GM23338 (cell line): ENCODE measurements at regions not wholly inside any gene's neighbourhood (a gene's known extent, or its start where the extent isn't known, plus 50 kb on each side); places are given as distances from the start of the nearest gene placed in this dataset.

Experiments used
- ATAC-seq: fragments of 200-7000 bp; cut with Tn5 transposase; 3 replicates; pipeline ENCODE4 v1.9.1; 2020
- DNase-seq: peaks from one replicate; pipeline ENCODE4 v3.0.0-alpha.2; 2015; ENCODE audit warnings: low spot score
- H2AFZ ChIP-seq: fragments of 200-600 bp; sonication (generic); 2 replicates; pipeline ENCODE4 v1.8.0; 2016; ENCODE audit warnings: antibody characterized with exemption, mild to moderate bottlenecking, moderate library complexity
- H3F3A ChIP-seq: fragments of 200-600 bp; sonication (generic); replicated peaks from 2 replicates; pipeline ENCODE4 v1.8.0; 2017; ENCODE audit warnings: antibody characterized with exemption, mixed run types, low read depth
- H3K27ac ChIP-seq: fragments of 200-600 bp; sonication (generic); 2 replicates; pipeline ENCODE4 v1.6.1; 2016; ENCODE audit warnings: low read depth
- H3K27me3 ChIP-seq: fragments of 200-600 bp; sonication (generic); 2 replicates; pipeline ENCODE4 v1.8.0; 2016; ENCODE audit warnings: mild to moderate bottlenecking, mixed run types, moderate library complexity; ENCODE audit not compliant: insufficient read depth
- H3K36me3 ChIP-seq: fragments of 200-600 bp; sonication (generic); 2 replicates; pipeline ENCODE4 v1.8.0; 2016; ENCODE audit warnings: mild to moderate bottlenecking; ENCODE audit not compliant: insufficient read depth
- H3K4me1 ChIP-seq: fragments of 200-600 bp; sonication (generic); 2 replicates; pipeline ENCODE4 v1.8.0; 2016; ENCODE audit warnings: mild to moderate bottlenecking, moderate library complexity; ENCODE audit not compliant: insufficient read depth
- H3K4me2 ChIP-seq: fragments of 200-600 bp; sonication (generic); 2 replicates; pipeline ENCODE4 v1.7.1; 2017; ENCODE audit warnings: mixed run types
- H3K4me3 ChIP-seq: fragments of 200-600 bp; sonication (generic); 2 replicates; pipeline ENCODE4 v1.6.1; 2016; ENCODE audit warnings: mixed run types
- H3K79me2 ChIP-seq: fragments of 200-600 bp; sonication (generic); replicated peaks from 2 replicates; pipeline ENCODE4 v1.8.0; 2017; ENCODE audit warnings: mild to moderate bottlenecking; ENCODE audit not compliant: insufficient read depth
- H3K9me2 ChIP-seq: fragments of 200-600 bp; sonication (generic); 2 replicates; pipeline ENCODE4 v1.8.0; 2017; ENCODE audit not compliant: insufficient read depth
- H4K20me1 ChIP-seq: fragments of 200-600 bp; sonication (generic); replicated peaks from 2 replicates; pipeline ENCODE4 v1.8.0; 2017; ENCODE audit warnings: mild to moderate bottlenecking; ENCODE audit not compliant: insufficient read depth
- H3K27ac Mint-ChIP-seq: 2 replicates; pipeline ENCODE4 v1.8.0; 2020; ENCODE audit warnings: inconsistent platforms, mild to moderate bottlenecking, moderate library complexity, mixed read lengths
- H3K27me3 Mint-ChIP-seq: 3 replicates; pipeline ENCODE4 v1.8.0; 2022; ENCODE audit warnings: low read depth, mild to moderate bottlenecking, moderate library complexity, mixed read lengths, inconsistent platforms; ENCODE audit not compliant: insufficient read depth, poor library complexity
- H3K36me3 Mint-ChIP-seq: 3 replicates; pipeline ENCODE4 v1.8.0; 2021; ENCODE audit warnings: low read depth, mild to moderate bottlenecking, inconsistent platforms, moderate library complexity, mixed read lengths
- H3K4me1 Mint-ChIP-seq: 3 replicates; pipeline ENCODE4 v1.8.0; 2020; ENCODE audit warnings: mild to moderate bottlenecking, inconsistent platforms, mixed read lengths
- H3K4me3 Mint-ChIP-seq: 3 replicates; pipeline ENCODE4 v1.8.0; 2021; ENCODE audit warnings: moderate library complexity, mild to moderate bottlenecking, inconsistent platforms, mixed read lengths
- H3K9me3 Mint-ChIP-seq: 3 replicates; pipeline ENCODE4 v1.8.0; 2020; ENCODE audit warnings: moderate library complexity, mild to moderate bottlenecking, inconsistent platforms, mixed read lengths
- CREB1 ChIP-seq: fragments of 250-450 bp; sonication (Bioruptor Pico); IDR thresholded peaks from 2 replicates; pipeline ENCODE4 v1.5.0; 2020; ENCODE audit warnings: low read depth, mild to moderate bottlenecking, moderate library complexity
- EZH2 ChIP-seq: fragments of 200-600 bp; sonication (generic); IDR thresholded peaks from one replicate; pipeline ENCODE4 v1.8.0; 2017; ENCODE audit warnings: antibody characterized with exemption, mild to moderate bottlenecking, low read depth; ENCODE audit not compliant: unreplicated experiment
- EZH2phosphoT487 ChIP-seq: fragments of 200-600 bp; sonication (generic); IDR thresholded peaks from one replicate; pipeline ENCODE4 v1.8.1; 2018; ENCODE audit warnings: antibody characterized with exemption; ENCODE audit not compliant: unreplicated experiment
- JUNB ChIP-seq: IDR thresholded peaks from one replicate; pipeline ENCODE4 v1.6.1; 2016; ENCODE audit warnings: antibody characterized with exemption; ENCODE audit not compliant: unreplicated experiment
- NANOG ChIP-seq: IDR thresholded peaks from 2 replicates; pipeline ENCODE4 v1.6.1; 2016; ENCODE audit warnings: antibody characterized with exemption, borderline replicate concordance
- POLR2AphosphoS5 ChIP-seq: IDR thresholded peaks from 2 replicates; pipeline ENCODE4 v1.6.1; 2016; ENCODE audit warnings: antibody characterized with exemption, low read depth
- STAT1 ChIP-seq: IDR thresholded peaks from one replicate; pipeline ENCODE4 v1.6.1; 2016; ENCODE audit warnings: antibody characterized with exemption; ENCODE audit not compliant: unreplicated experiment
- ZNF114 ChIP-seq: fragments of 250-450 bp; sonication (Bioruptor Pico); IDR thresholded peaks from 2 replicates; pipeline ENCODE4 v1.5.0; 2020; ENCODE audit warnings: mild to moderate bottlenecking, moderate library complexity
- ZNF331 ChIP-seq: fragments of 250-450 bp; sonication (Bioruptor Pico); IDR thresholded peaks from 2 replicates; pipeline ENCODE4 v1.5.0; 2020; ENCODE audit warnings: low read depth, mild to moderate bottlenecking, moderate library complexity
- TF ChIP-seq, protein P1 (sequence below): fragments of 250-450 bp; sonication (Bioruptor Pico); IDR thresholded peaks from 2 replicates; pipeline ENCODE4 v1.5.0; 2020; ENCODE audit warnings: mild to moderate bottlenecking, moderate library complexity
- TF ChIP-seq, protein P2 (sequence below): IDR thresholded peaks from one replicate; pipeline ENCODE4 v1.6.1; 2018; ENCODE audit warnings: antibody characterized with exemption; ENCODE audit not compliant: unreplicated experiment
- TF ChIP-seq, protein P3 (sequence below), 2 experiments: fragments of 200-600 bp in 1 of 2; sonication (generic) in 1 of 2; conservative IDR thresholded peaks; 2 replicates each; pipeline versions ENCODE4 v1.5.1 to v1.6.1; 2016 to 2017; ENCODE audit warnings: antibody characterized with exemption in 2 of 2, low read depth in 2 of 2, mild to moderate bottlenecking in 2 of 2, moderate library complexity in 1 of 2
- TF ChIP-seq, protein P4 (sequence below): IDR thresholded peaks from 2 replicates; pipeline ENCODE4 v1.6.1; 2016; ENCODE audit warnings: antibody characterized with exemption

DNA sequence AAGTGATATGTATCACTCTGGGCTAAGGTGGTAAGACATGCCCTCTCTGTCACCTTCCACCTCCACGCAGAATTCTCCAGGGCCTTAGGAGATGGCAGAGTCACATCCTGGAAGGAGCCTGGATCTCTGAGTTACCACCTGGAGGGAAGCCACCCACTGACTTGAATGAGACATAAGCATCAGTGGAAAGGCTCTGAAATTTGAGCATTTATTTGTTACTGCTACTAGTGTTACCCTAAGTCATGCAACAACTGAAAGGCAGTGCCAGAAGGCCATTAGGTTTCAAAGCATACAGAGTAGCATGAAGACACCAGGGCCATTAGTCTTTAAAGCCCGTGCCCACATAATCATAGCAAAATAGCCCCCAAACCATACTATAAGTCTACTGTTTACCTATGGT, 230.3 kb upstream of the IRF2BP2 start (continued):
- TF ChIP-seq, protein P1, sequence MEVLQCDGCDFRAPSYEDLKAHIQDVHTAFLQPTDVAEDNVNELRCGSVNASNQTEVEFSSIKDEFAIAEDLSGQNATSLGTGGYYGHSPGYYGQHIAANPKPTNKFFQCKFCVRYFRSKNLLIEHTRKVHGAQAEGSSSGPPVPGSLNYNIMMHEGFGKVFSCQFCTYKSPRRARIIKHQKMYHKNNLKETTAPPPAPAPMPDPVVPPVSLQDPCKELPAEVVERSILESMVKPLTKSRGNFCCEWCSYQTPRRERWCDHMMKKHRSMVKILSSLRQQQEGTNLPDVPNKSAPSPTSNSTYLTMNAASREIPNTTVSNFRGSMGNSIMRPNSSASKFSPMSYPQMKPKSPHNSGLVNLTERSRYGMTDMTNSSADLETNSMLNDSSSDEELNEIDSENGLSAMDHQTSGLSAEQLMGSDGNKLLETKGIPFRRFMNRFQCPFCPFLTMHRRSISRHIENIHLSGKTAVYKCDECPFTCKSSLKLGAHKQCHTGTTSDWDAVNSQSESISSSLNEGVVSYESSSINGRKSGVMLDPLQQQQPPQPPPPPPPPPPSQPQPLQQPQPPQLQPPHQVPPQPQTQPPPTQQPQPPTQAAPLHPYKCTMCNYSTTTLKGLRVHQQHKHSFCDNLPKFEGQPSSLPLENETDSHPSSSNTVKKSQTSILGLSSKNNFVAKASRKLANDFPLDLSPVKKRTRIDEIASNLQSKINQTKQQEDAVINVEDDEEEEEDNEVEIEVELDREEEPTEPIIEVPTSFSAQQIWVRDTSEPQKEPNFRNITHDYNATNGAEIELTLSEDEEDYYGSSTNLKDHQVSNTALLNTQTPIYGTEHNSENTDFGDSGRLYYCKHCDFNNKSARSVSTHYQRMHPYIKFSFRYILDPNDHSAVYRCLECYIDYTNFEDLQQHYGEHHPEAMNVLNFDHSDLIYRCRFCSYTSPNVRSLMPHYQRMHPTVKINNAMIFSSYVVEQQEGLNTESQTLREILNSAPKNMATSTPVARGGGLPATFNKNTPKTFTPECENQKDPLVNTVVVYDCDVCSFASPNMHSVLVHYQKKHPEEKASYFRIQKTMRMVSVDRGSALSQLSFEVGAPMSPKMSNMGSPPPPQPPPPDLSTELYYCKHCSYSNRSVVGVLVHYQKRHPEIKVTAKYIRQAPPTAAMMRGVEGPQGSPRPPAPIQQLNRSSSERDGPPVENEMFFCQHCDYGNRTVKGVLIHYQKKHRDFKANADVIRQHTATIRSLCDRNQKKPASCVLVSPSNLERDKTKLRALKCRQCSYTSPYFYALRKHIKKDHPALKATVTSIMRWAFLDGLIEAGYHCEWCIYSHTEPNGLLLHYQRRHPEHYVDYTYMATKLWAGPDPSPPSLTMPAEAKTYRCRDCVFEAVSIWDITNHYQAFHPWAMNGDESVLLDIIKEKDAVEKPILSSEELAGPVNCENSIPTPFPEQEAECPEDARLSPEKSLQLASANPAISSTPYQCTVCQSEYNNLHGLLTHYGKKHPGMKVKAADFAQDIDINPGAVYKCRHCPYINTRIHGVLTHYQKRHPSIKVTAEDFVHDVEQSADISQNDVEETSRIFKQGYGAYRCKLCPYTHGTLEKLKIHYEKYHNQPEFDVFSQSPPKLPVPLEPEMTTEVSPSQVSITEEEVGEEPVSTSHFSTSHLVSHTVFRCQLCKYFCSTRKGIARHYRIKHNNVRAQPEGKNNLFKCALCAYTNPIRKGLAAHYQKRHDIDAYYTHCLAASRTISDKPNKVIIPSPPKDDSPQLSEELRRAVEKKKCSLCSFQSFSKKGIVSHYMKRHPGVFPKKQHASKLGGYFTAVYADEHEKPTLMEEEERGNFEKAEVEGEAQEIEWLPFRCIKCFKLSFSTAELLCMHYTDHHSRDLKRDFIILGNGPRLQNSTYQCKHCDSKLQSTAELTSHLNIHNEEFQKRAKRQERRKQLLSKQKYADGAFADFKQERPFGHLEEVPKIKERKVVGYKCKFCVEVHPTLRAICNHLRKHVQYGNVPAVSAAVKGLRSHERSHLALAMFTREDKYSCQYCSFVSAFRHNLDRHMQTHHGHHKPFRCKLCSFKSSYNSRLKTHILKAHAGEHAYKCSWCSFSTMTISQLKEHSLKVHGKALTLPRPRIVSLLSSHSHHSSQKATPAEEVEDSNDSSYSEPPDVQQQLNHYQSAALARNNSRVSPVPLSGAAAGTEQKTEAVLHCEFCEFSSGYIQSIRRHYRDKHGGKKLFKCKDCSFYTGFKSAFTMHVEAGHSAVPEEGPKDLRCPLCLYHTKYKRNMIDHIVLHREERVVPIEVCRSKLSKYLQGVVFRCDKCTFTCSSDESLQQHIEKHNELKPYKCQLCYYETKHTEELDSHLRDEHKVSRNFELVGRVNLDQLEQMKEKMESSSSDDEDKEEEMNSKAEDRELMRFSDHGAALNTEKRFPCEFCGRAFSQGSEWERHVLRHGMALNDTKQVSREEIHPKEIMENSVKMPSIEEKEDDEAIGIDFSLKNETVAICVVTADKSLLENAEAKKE (CRISPR knock-in tag), result no peak
- TF ChIP-seq EZH2, result no peak

DNA sequence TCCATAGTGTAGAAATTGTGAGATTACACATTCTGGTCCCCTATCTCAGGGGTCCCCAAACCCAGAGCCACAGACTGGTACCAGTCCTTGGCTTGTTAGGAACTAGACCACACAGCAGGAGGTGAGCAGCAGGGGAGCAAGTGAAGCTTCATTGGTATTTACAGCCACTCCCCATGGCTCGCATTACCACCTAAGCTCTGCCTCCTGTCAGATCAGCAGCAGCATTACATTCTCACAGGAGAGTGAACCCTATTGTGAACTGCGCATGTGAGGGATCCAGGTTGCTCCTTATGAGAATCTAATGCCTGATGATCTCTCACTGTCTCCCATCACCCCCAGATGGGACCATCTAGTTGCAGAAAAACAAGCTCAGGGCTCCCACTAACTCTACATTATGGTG, 229.7 kb upstream of the IRF2BP2 start:
- H3K36me3 ChIP-seq, result no peaks in the 10 kb centered on the region
- no peaks in the 10 kb centered on the region for H3F3A ChIP-seq
- Mint-ChIP-seq H3K4me3 (no peak overlapping the region), H3K27me3 (peaks cover 6% of the 10 kb centered on the region), H3K27ac (no peak overlapping the region), H3K9me3 (peaks cover 14% of the 10 kb centered on the region; the same call in 2 of the 3 replicates), H3K36me3 (peaks cover 7% of the 10 kb centered on the region; the same call in 1 of the 3 replicates), H3K4me1 (peaks cover 9% of the 10 kb centered on the region)
- H3K4me1 ChIP-seq, result 0 out of 2 replicates have a peak, but pooled peaks cover 6% of the 10 kb centered on the region
- H2AFZ ChIP-seq, result no peak overlapping the region
- no peak overlapping the region for H3K27ac ChIP-seq
- no peak for DNase-seq
- no peaks in the 10 kb centered on the region for H4K20me1 ChIP-seq
- H3K4me2 ChIP-seq, result no peak overlapping the region
- peaks cover 7% of the 10 kb centered on the region; the same call in 1 of the 2 replicates for H3K9me2 ChIP-seq
- no peak overlapping the region for H3K4me3 ChIP-seq
- ATAC-seq, result no peak
- no peaks in the 10 kb centered on the region for H3K27me3 ChIP-seq
- no peaks in the 10 kb centered on the region for H3K79me2 ChIP-seq
- no peak for TF ChIP-seq EZH2
- no peak for TF ChIP-seq CREB1
- TF ChIP-seq ZNF331 (CRISPR knock-in tag), result no peak
- TF ChIP-seq ZNF114, result no peak
- no peak for TF ChIP-seq NANOG
- TF ChIP-seq, protein P2, sequence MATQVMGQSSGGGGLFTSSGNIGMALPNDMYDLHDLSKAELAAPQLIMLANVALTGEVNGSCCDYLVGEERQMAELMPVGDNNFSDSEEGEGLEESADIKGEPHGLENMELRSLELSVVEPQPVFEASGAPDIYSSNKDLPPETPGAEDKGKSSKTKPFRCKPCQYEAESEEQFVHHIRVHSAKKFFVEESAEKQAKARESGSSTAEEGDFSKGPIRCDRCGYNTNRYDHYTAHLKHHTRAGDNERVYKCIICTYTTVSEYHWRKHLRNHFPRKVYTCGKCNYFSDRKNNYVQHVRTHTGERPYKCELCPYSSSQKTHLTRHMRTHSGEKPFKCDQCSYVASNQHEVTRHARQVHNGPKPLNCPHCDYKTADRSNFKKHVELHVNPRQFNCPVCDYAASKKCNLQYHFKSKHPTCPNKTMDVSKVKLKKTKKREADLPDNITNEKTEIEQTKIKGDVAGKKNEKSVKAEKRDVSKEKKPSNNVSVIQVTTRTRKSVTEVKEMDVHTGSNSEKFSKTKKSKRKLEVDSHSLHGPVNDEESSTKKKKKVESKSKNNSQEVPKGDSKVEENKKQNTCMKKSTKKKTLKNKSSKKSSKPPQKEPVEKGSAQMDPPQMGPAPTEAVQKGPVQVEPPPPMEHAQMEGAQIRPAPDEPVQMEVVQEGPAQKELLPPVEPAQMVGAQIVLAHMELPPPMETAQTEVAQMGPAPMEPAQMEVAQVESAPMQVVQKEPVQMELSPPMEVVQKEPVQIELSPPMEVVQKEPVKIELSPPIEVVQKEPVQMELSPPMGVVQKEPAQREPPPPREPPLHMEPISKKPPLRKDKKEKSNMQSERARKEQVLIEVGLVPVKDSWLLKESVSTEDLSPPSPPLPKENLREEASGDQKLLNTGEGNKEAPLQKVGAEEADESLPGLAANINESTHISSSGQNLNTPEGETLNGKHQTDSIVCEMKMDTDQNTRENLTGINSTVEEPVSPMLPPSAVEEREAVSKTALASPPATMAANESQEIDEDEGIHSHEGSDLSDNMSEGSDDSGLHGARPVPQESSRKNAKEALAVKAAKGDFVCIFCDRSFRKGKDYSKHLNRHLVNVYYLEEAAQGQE, result no peak
- TF ChIP-seq, protein P3, sequence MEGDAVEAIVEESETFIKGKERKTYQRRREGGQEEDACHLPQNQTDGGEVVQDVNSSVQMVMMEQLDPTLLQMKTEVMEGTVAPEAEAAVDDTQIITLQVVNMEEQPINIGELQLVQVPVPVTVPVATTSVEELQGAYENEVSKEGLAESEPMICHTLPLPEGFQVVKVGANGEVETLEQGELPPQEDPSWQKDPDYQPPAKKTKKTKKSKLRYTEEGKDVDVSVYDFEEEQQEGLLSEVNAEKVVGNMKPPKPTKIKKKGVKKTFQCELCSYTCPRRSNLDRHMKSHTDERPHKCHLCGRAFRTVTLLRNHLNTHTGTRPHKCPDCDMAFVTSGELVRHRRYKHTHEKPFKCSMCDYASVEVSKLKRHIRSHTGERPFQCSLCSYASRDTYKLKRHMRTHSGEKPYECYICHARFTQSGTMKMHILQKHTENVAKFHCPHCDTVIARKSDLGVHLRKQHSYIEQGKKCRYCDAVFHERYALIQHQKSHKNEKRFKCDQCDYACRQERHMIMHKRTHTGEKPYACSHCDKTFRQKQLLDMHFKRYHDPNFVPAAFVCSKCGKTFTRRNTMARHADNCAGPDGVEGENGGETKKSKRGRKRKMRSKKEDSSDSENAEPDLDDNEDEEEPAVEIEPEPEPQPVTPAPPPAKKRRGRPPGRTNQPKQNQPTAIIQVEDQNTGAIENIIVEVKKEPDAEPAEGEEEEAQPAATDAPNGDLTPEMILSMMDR (conservative IDR thresholded peaks at IDR 0.05; ENCODE audit: low read depth in 2 of 2), result no peak
- TF ChIP-seq JUNB, result no peak
- no peak for TF ChIP-seq STAT1
- TF ChIP-seq, protein P4, sequence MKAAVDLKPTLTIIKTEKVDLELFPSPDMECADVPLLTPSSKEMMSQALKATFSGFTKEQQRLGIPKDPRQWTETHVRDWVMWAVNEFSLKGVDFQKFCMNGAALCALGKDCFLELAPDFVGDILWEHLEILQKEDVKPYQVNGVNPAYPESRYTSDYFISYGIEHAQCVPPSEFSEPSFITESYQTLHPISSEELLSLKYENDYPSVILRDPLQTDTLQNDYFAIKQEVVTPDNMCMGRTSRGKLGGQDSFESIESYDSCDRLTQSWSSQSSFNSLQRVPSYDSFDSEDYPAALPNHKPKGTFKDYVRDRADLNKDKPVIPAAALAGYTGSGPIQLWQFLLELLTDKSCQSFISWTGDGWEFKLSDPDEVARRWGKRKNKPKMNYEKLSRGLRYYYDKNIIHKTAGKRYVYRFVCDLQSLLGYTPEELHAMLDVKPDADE, result no peak
- TF ChIP-seq POLR2AphosphoS5, result no peak
- no peak for TF ChIP-seq EZH2phosphoT487
